ENCODE measurements at regions not wholly inside any gene's neighbourhood (a gene's known extent, or its start where the extent isn't known, plus 50 kb on each side); places are given as distances from the start of the nearest gene placed in this dataset.

- TF ChIP-seq POLR2A (IDR thresholded peaks at IDR 0.05; ENCODE audit: extremely low read depth, insufficient read length) (no peak), CTCF (IDR thresholded peaks at IDR 0.05; ENCODE audit: low read depth, low read length) (no peak), MYC (IDR thresholded peaks at IDR 0.05; ENCODE audit: low read depth, low read length) (no peak)
These were observed 303.6 kb upstream of the AKR1E2 start for GRCh38 chr10:4522296-4523000.

Measured in NB4 (cell line).